Ishikawa (cell line): ENCODE measurements at regions not wholly inside any gene's neighbourhood (a gene's known extent, or its start where the extent isn't known, plus 50 kb on each side); places are given as distances from the start of the nearest gene placed in this dataset.

Source experiments
- CEBPB ChIP-seq: IDR thresholded peaks from 2 replicates; pipeline ENCODE4 v1.6.1; 2012
- CREB1 ChIP-seq: IDR thresholded peaks from 2 replicates; pipeline ENCODE4 v1.6.1; 2012; ENCODE audit warnings: low read depth
- EGR1 ChIP-seq: IDR thresholded peaks from 2 replicates; pipeline ENCODE4 v1.6.1; 2012
- EP300 ChIP-seq: IDR thresholded peaks from 2 replicates; pipeline ENCODE4 v1.6.1; 2012; ENCODE audit warnings: borderline replicate concordance
- FOXM1 ChIP-seq: IDR thresholded peaks from 2 replicates; pipeline ENCODE4 v1.6.1; 2012; ENCODE audit warnings: low read depth, borderline replicate concordance
- NFIC ChIP-seq: IDR thresholded peaks from 2 replicates; pipeline ENCODE4 v1.6.1; 2012
- RAD21 ChIP-seq: IDR thresholded peaks from 2 replicates; pipeline ENCODE4 v1.6.1; 2012; ENCODE audit warnings: low read depth
- TAF1 ChIP-seq: IDR thresholded peaks from 2 replicates; pipeline ENCODE4 v1.6.1; 2012; ENCODE audit warnings: low read depth, mild to moderate bottlenecking
- TCF12 ChIP-seq: IDR thresholded peaks from 2 replicates; pipeline ENCODE4 v1.6.1; 2012; ENCODE audit warnings: low read depth
- TEAD4 ChIP-seq: IDR thresholded peaks from 2 replicates; pipeline ENCODE4 v1.6.1; 2012
- YY1 ChIP-seq: IDR thresholded peaks from 2 replicates; pipeline ENCODE4 v1.6.1; 2012; ENCODE audit warnings: low read depth
- ZBTB7A ChIP-seq: IDR thresholded peaks from 2 replicates; pipeline ENCODE4 v1.6.1; 2012; ENCODE audit warnings: low read depth
- TF ChIP-seq, protein P1 (sequence below): IDR thresholded peaks from 2 replicates; pipeline ENCODE4 v1.6.1; 2012
- TF ChIP-seq, protein P2 (sequence below): IDR thresholded peaks from 2 replicates; pipeline ENCODE4 v1.6.1; 2012; ENCODE audit warnings: low read depth, mild to moderate bottlenecking
- TF ChIP-seq, protein P3 (sequence below): IDR thresholded peaks from 2 replicates; pipeline ENCODE4 v1.6.1; 2012

DNA sequence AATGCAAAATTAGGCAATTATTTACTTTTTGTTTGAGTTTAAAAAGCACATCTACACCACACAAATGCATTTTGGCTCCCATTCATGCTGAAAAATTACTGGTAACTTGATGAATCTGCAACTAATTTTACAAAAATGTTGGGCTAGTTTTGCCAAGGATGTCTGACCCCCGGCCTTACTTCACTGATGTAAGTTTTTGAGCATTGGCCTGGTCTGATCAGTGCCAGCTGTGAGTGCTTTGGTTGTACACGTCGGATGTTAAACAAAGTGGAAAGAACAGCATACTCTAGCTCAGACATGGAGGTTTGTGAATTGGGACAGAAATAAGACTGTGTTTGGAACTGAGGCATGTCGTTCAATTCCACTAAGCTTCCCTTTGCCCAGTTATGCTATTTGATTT, 1044.2 kb downstream of the TLE4 start:
- no peak for TF ChIP-seq EP300
- no peak for TF ChIP-seq TEAD4
- TF ChIP-seq TCF12 = no peak
- TF ChIP-seq, protein P1, sequence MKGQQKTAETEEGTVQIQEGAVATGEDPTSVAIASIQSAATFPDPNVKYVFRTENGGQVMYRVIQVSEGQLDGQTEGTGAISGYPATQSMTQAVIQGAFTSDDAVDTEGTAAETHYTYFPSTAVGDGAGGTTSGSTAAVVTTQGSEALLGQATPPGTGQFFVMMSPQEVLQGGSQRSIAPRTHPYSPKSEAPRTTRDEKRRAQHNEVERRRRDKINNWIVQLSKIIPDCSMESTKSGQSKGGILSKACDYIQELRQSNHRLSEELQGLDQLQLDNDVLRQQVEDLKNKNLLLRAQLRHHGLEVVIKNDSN = no peak

DNA sequence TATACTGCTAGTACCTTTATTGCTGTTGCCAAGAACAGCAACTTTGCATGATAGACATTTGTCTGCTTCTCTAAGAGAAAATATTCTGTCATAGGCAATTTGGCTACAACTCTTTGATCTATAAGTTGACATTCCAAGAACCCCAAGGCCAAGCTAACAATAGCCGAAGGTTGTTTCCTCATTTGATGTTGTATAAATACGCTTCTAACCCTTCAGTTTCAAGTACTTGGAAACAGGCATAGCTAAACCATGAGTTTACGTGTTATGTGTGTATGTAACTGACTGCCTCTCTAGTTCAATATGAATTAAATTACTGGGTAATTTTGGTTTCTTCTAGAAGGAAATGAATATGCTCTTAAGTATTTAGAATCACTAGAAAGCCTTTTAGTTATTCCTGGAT, 1034.0 kb downstream of the TLE4 start:
- TF ChIP-seq ZBTB7A (no peak), TEAD4 (no peak), NFIC (no peak), TAF1 (no peak), FOXM1 (no peak), EGR1 (no peak)
- TF ChIP-seq, protein P2, sequence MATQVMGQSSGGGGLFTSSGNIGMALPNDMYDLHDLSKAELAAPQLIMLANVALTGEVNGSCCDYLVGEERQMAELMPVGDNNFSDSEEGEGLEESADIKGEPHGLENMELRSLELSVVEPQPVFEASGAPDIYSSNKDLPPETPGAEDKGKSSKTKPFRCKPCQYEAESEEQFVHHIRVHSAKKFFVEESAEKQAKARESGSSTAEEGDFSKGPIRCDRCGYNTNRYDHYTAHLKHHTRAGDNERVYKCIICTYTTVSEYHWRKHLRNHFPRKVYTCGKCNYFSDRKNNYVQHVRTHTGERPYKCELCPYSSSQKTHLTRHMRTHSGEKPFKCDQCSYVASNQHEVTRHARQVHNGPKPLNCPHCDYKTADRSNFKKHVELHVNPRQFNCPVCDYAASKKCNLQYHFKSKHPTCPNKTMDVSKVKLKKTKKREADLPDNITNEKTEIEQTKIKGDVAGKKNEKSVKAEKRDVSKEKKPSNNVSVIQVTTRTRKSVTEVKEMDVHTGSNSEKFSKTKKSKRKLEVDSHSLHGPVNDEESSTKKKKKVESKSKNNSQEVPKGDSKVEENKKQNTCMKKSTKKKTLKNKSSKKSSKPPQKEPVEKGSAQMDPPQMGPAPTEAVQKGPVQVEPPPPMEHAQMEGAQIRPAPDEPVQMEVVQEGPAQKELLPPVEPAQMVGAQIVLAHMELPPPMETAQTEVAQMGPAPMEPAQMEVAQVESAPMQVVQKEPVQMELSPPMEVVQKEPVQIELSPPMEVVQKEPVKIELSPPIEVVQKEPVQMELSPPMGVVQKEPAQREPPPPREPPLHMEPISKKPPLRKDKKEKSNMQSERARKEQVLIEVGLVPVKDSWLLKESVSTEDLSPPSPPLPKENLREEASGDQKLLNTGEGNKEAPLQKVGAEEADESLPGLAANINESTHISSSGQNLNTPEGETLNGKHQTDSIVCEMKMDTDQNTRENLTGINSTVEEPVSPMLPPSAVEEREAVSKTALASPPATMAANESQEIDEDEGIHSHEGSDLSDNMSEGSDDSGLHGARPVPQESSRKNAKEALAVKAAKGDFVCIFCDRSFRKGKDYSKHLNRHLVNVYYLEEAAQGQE = no peak

DNA sequence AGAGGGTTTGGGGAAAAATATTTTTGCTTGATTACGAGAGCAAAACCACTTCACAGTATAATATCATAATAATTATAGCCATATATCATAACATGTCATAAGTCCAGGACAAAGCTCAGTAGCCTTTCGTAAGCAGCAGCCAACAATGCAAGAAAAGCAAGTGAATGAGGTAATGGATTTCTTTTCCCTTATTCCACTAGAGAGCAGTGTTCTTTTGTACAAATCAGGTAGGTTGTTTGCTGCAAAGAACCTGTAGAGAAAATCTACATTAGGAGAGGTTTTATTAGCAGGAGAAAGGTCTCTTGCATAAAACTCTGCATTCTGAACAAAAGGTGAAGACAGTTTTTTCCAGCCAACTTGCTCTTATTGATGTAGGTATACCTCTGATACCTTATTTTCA, 1033.4 kb downstream of the TLE4 start:
- TF ChIP-seq EGR1 (no peak), TAF1 (no peak), CEBPB (no peak), EP300 (no peak), TCF12 (no peak), FOXM1 (no peak), ZBTB7A (no peak), RAD21 (no peak), TEAD4 (no peak), NFIC (no peak), CREB1 (no peak), YY1 (no peak)
- TF ChIP-seq, protein P1 = no peak
- TF ChIP-seq, protein P3, sequence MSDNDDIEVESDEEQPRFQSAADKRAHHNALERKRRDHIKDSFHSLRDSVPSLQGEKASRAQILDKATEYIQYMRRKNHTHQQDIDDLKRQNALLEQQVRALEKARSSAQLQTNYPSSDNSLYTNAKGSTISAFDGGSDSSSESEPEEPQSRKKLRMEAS = no peak
- TF ChIP-seq, protein P2 = no peak

DNA sequence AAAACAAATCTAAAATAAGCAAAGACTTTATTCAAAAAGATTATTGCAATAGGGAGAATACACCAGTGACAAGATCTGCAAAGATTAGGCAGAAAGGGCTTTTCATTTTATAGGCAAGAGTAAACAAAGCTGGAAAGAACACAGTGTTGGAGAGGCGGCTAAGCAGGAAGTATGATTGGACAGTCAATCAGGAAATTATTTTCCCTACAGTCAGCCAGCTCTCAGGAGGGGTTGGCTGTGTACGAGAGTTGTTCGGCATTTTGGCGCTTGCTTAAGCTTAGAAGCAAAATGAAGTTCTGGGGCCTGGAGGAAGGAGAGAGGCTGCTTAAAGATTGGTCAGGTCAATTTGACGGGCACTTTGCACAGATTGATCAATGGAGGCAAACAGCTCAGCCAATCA, 1030.5 kb downstream of the TLE4 start:
- TF ChIP-seq NFIC = no peak
- TF ChIP-seq EGR1 = no peak
- TF ChIP-seq TAF1 = no peak
- TF ChIP-seq, protein P3 = no peak
- TF ChIP-seq TCF12 = no peak
- TF ChIP-seq FOXM1 = no peak
- TF ChIP-seq CEBPB = no peak

DNA sequence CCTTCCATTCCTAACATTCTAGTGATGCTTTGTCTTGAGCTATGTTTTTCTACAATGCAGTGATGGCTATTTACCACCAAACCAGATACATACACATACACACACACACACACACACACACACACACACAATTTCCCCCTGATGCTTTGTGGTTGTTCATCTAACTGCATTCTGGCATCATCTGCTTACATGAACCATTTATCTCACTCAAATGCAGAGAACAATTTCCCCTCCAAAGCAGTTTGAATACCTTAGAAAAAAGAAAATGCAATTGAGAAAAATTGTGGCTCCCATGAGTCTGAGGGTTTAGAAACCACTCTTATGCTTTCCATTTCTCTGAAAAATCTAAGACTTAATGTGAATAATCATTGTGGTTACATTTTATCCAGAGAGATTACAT, 1024.8 kb downstream of the TLE4 start:
- TF ChIP-seq, protein P1 = no peak
- no peak for TF ChIP-seq NFIC
- no peak for TF ChIP-seq TCF12
- no peak for TF ChIP-seq TEAD4
- TF ChIP-seq EGR1 = no peak
- TF ChIP-seq, protein P3 = no peak
- TF ChIP-seq RAD21 = no peak
- no peak for TF ChIP-seq CEBPB
- TF ChIP-seq, protein P2 = no peak
- no peak for TF ChIP-seq FOXM1
- TF ChIP-seq YY1 = no peak
- TF ChIP-seq TAF1 = no peak
- no peak for TF ChIP-seq ZBTB7A
- no peak for TF ChIP-seq CREB1
